ENCODE measurements at regions not wholly inside any gene's neighbourhood (a gene's known extent, or its start where the extent isn't known, plus 50 kb on each side); places are given as distances from the start of the nearest gene placed in this dataset.
A peak's percentile ranks its signal among the peaks of the same experiment; 100 is the strongest.

DNA sequence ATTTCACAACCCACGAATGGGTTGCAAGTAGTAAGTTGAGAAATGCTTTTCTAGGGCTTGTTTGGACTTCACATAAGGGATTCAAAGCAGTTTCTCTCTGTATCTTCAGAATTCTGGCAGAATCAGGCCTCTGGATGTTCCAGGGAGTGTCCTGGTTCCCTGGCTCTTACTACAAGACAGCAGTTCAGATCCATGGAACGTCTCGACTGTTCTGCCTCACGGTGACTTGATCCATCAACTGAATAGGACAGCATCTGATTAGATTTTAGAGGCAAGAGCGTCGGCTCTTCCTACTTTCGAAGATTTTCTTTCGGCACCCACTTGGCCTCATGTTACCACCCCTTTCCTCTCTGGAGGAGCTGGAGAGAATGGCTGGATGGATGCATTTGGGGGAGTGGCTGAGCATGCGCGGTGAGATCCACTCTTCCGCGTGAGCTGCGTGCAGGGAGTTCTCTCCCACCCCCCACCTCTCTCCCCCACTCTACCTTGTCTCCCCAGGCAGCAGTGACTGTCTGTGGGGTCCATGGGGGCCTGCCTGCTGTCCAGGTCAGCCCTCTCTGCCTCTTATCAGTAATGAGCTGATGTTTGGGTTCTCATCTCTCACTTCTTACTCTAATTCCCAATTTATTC is 132.5 kb downstream of the VAPA start:
- Mint-ChIP-seq H3K27ac (no peak overlapping the region), H3K4me1 (no peaks in the 10 kb centered on the region), H3K27me3 (peaks cover 6% of the 10 kb centered on the region), H3K4me3 (no peak overlapping the region), H3K9me3 (peaks cover 10 to 13% of the 10 kb centered on the region in 2 donors)
- no peak for DNase-seq
- no peak for ATAC-seq

GRCh38 chr18:10047237-10047636 is 133.4 kb downstream of the VAPA start:
- Mint-ChIP-seq H3K9me3 (peaks cover 4 to 5% of the 10 kb centered on the region in 2 donors), H3K4me1 (no peaks in the 10 kb centered on the region), H3K27ac (no peak overlapping the region), H3K27me3 (peaks cover 6% of the 10 kb centered on the region), H3K4me3 (no peak overlapping the region)
- no peak for DNase-seq
- ATAC-seq = no peak

DNA sequence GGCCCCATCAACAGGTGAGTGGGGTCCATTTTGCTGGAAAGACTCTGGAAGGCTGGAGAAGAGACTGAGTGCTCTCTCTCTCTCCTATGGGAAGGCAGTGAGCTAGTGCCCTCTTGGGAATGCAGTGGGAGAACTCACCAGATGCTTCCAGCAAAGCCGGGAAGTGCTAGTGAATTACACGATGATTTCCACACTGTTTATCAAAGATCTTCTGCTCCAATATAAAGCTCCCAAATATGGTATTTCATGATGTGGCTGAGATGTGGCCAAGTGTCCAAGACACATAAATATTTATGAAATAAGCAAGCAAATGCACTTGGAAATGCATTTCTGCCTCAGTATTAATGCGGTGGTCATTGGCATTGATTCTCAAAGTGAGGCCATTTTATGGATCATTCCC is 135.9 kb downstream of the VAPA start:
- no peak for DNase-seq
- no peak overlapping the region for H3K4me3 Mint-ChIP-seq
- no peak overlapping the region for H3K27ac Mint-ChIP-seq
- no peaks in the 10 kb centered on the region for H3K4me1 Mint-ChIP-seq
- peaks cover 6% of the 10 kb centered on the region for H3K27me3 Mint-ChIP-seq
- no peak for ATAC-seq
- no peaks in the 10 kb centered on the region for H3K9me3 Mint-ChIP-seq

- Mint-ChIP-seq H3K27ac (no peak overlapping the region), H3K9me3 (no peaks in the 10 kb centered on the region), H3K4me3 (no peak overlapping the region), H3K4me1 (no peaks in the 10 kb centered on the region), H3K27me3 (peaks cover 6% of the 10 kb centered on the region)
- ATAC-seq (no peak), DNase-seq (no peak)
Measured at GRCh38 chr18:10050956-10051355, 137.1 kb downstream of the VAPA start.

GRCh38 chr18:10051877-10052631 is 138.2 kb downstream of the VAPA start:
- no peak for ATAC-seq

GRCh38 chr18:10052871-10053270 is 139.1 kb downstream of the VAPA start:
- Mint-ChIP-seq H3K27ac (no peak overlapping the region), H3K9me3 (no peaks in the 10 kb centered on the region), H3K4me1 (peaks cover 7% of the 10 kb centered on the region), H3K27me3 (peaks cover 6% of the 10 kb centered on the region), H3K4me3 (no peak overlapping the region)
- DNase-seq = no peak
- no peak for ATAC-seq

More at GRCh38 chr18:10051877-10052631, 138.2 kb downstream of the VAPA start:
- no peak overlapping the region for H3K4me3 Mint-ChIP-seq
- DNase-seq = no peak
- H3K4me1 Mint-ChIP-seq = no peaks in the 10 kb centered on the region
- H3K9me3 Mint-ChIP-seq = no peaks in the 10 kb centered on the region
- H3K27me3 Mint-ChIP-seq = peaks cover 6% of the 10 kb centered on the region
- H3K27ac Mint-ChIP-seq = no peak overlapping the region

- Mint-ChIP-seq H3K4me1 (peaks cover 16% of the 10 kb centered on the region), H3K4me3 (no peak overlapping the region), H3K27ac (peak overlapping the region in 1 of 2 donors; percentile 59), H3K27me3 (peaks cover 6% of the 10 kb centered on the region), H3K9me3 (no peaks in the 10 kb centered on the region)
- ATAC-seq (no peak), DNase-seq (no peak)
Measured at GRCh38 chr18:10053861-10054260, 140.0 kb downstream of the VAPA start.

GRCh38 chr18:10054366-10054765 is 140.6 kb downstream of the VAPA start:
- no peak overlapping the region for H3K27ac Mint-ChIP-seq
- H3K4me3 Mint-ChIP-seq = no peak overlapping the region
- peaks cover 4% of the 10 kb centered on the region for H3K27me3 Mint-ChIP-seq
- ATAC-seq (no peak), DNase-seq (no peak)
- peaks cover 19% of the 10 kb centered on the region for H3K4me1 Mint-ChIP-seq
- no peaks in the 10 kb centered on the region for H3K9me3 Mint-ChIP-seq

DNA sequence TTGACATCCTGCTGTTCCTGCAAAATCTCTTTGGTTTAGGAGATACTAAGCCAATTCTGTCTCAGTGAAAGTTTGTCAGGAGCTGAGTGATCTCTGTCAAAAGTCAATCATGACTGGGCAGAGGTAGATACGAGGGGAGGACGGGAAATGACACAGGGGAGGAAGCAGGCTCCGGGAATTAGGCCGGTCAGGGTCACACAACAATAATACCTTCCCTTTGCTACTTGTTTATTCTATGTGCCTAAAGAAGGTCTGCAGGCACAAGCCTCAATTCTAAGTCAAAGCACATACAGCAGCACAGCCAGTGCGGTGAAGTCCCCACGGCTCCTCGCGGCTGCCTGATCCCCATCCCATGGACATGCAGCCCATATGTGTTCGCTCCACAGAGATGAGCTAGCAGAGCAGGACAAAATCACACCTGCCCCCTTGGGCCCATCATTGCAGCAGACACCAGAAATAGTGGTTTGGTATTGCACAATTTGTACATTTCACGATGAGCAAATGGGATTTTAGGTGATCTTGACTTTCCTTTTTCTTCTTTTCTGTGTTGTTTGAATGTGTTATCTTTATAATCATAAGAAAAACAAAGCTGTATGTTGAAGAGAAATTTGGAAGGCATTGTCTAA is 141.4 kb downstream of the VAPA start:
- no peak for DNase-seq
- Mint-ChIP-seq H3K9me3 (no peaks in the 10 kb centered on the region), H3K4me1 (peaks cover 19% of the 10 kb centered on the region), H3K4me3 (no peak overlapping the region), H3K27ac (no peak overlapping the region), H3K27me3 (peaks cover 8% of the 10 kb centered on the region)
- no peak for ATAC-seq

- ATAC-seq (no peak), DNase-seq (no peak)
- H3K27ac Mint-ChIP-seq = no peak overlapping the region
- no peak overlapping the region for H3K4me3 Mint-ChIP-seq
- no peaks in the 10 kb centered on the region for H3K9me3 Mint-ChIP-seq
- H3K27me3 Mint-ChIP-seq = peaks cover 16% of the 10 kb centered on the region
- peaks cover 19% of the 10 kb centered on the region for H3K4me1 Mint-ChIP-seq
Measured at GRCh38 chr18:10056506-10056905, 142.7 kb downstream of the VAPA start.

- peaks cover 19% of the 10 kb centered on the region for H3K4me1 Mint-ChIP-seq
- H3K27ac Mint-ChIP-seq = no peak overlapping the region
- DNase-seq = no peak
- H3K4me3 Mint-ChIP-seq = no peak overlapping the region
- peaks cover 16% of the 10 kb centered on the region for H3K27me3 Mint-ChIP-seq
- no peak for ATAC-seq
- H3K9me3 Mint-ChIP-seq = no peaks in the 10 kb centered on the region
Measured at GRCh38 chr18:10057401-10057893, 143.6 kb downstream of the VAPA start.

DNA sequence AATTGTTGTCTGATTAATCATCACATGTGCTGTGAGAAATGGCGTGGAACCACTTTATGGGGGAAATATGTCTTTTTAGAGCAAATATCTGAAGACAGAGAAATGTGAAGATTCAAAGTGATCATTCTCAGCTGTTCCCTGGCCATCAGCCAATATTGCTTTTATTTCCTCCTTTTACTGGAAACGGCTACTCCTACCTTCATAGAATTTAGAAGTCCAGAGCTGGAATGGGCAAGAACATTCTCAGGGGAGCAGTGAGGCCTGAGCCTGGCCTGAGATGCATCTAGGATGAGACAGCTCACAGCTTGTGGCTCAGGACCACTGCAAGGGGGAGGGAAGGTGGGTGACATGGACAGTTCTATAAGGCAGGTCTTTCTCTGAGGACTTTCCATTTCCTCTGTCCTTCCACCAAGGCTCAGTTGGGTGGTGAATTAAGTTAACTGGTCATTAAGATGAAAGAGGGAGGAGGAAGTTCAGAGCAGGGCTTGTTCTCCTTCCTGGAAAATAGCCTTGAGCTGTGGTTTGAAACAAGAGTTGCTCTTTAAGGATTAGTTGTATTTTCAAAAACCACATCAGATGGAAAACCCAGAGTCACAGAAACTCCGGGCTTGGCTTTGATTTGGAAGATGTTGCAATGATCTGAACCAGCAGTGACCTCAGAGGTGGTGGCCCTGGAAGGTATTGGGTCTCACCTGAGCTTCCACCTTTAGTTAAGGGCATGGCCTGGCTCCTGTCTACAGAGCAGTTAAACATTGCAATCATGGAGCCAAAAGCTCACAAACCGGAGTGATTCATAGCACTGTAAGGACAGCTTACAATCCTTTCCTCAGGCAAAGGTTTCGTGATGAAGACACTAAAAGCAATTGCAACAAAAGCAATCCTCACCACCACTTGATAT is 144.3 kb downstream of the VAPA start:
- no peak overlapping the region for H3K4me3 Mint-ChIP-seq
- no peaks in the 10 kb centered on the region for H3K9me3 Mint-ChIP-seq
- H3K27ac Mint-ChIP-seq = no peak overlapping the region
- peaks cover 16% of the 10 kb centered on the region for H3K27me3 Mint-ChIP-seq
- DNase-seq (no peak), ATAC-seq (peak; percentile 51)
- peaks cover 19% of the 10 kb centered on the region for H3K4me1 Mint-ChIP-seq

- no peak overlapping the region for H3K27ac Mint-ChIP-seq
- DNase-seq (no peak), ATAC-seq (no peak)
- no peak overlapping the region for H3K4me3 Mint-ChIP-seq
- H3K9me3 Mint-ChIP-seq = no peaks in the 10 kb centered on the region
- H3K27me3 Mint-ChIP-seq = peaks cover 16% of the 10 kb centered on the region
- peaks cover 19% of the 10 kb centered on the region for H3K4me1 Mint-ChIP-seq
Measured at GRCh38 chr18:10059610-10060468, 146.0 kb downstream of the VAPA start.

- no peak for DNase-seq
- H3K4me1 Mint-ChIP-seq = peaks cover 19% of the 10 kb centered on the region
- no peaks in the 10 kb centered on the region for H3K9me3 Mint-ChIP-seq
- H3K27ac Mint-ChIP-seq = no peak overlapping the region
- H3K4me3 Mint-ChIP-seq = no peak overlapping the region
- H3K27me3 Mint-ChIP-seq = peaks cover 16% of the 10 kb centered on the region
- no peak for ATAC-seq
Measured at GRCh38 chr18:10060469-10060782, 146.6 kb downstream of the VAPA start.

GRCh38 chr18:10060841-10061240 is 147.0 kb downstream of the VAPA start:
- Mint-ChIP-seq H3K27ac (no peak overlapping the region), H3K9me3 (no peaks in the 10 kb centered on the region), H3K27me3 (peaks cover 16% of the 10 kb centered on the region), H3K4me3 (no peak overlapping the region), H3K4me1 (peaks cover 19% of the 10 kb centered on the region)
- no peak for ATAC-seq
- no peak for DNase-seq

Measured in stimulated activated naive CD8-positive, alpha-beta T cell treated with anti-CD3 and anti-CD28 coated beads, Interleukin-15, amount 100 ng/mL, for 72 hours (primary cell).